GM12878 (cell line): ENCODE measurements at regions not wholly inside any gene's neighbourhood (a gene's known extent, or its start where the extent isn't known, plus 50 kb on each side); places are given as distances from the start of the nearest gene placed in this dataset.

Experiments
- BCL3 ChIP-seq: IDR thresholded peaks from 2 replicates; pipeline ENCODE4 v1.6.1; 2011; ENCODE audit warnings: borderline replicate concordance, low read depth, mild to moderate bottlenecking, moderate library complexity, low read length; ENCODE audit not compliant: insufficient read depth, poor library complexity, severe bottlenecking
- JUND ChIP-seq: IDR thresholded peaks from 2 replicates; pipeline ENCODE4 v1.6.1; 2012; ENCODE audit warnings: low read depth, mild to moderate bottlenecking, low read length, improper control_type of control experiment, moderate library complexity
- KLF5 ChIP-seq: fragments of 450-650 bp; IDR thresholded peaks from 2 replicates; pipeline ENCODE4 v1.6.1; 2014; ENCODE audit warnings: mild to moderate bottlenecking; ENCODE audit not compliant: partially characterized antibody
- NKRF ChIP-seq: fragments of 450-650 bp; conservative IDR thresholded peaks from 2 replicates; pipeline ENCODE4 v1.6.1; 2017; ENCODE audit warnings: mild to moderate bottlenecking, moderate library complexity
- SMAD5 ChIP-seq: IDR thresholded peaks from 2 replicates; pipeline ENCODE4 v1.6.1; 2016; ENCODE audit warnings: antibody characterized with exemption, low read depth
- ZNF384 ChIP-seq: IDR thresholded peaks from 2 replicates; pipeline ENCODE4 v1.6.1; 2012; ENCODE audit warnings: low read depth, mild to moderate bottlenecking, low read length, improper control_type of control experiment, borderline replicate concordance
- TF ChIP-seq, protein P1 (sequence below): IDR thresholded peaks from 2 replicates; pipeline ENCODE4 v1.6.1; 2012; ENCODE audit warnings: improper control_type of control experiment, low read depth, low read length; ENCODE audit not compliant: insufficient replicate concordance
- TF ChIP-seq, protein P2 (sequence below): IDR thresholded peaks from 2 replicates; pipeline ENCODE4 v1.6.1; 2012; ENCODE audit warnings: low read depth, low read length, improper control_type of control experiment

DNA sequence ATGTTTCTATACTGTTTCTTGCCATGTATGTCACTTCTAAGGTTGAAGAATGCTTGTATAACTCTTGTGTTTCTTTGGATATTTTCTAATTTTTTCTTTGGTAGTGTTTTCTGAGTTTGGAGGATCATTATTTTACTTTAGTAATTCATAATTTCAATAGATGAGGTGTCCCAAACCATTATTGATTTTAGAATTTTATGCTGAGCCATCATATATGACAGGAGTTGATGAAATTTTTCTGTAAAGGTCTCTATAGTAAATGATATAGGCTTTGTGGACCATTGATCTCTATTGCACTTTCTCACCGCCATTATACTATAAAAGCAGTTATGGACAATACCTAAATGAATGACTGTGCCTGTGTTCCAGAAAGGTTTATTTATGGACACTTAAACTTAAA is 183.3 kb upstream of the PPP1R3A start (continued):
- TF ChIP-seq, protein P1, sequence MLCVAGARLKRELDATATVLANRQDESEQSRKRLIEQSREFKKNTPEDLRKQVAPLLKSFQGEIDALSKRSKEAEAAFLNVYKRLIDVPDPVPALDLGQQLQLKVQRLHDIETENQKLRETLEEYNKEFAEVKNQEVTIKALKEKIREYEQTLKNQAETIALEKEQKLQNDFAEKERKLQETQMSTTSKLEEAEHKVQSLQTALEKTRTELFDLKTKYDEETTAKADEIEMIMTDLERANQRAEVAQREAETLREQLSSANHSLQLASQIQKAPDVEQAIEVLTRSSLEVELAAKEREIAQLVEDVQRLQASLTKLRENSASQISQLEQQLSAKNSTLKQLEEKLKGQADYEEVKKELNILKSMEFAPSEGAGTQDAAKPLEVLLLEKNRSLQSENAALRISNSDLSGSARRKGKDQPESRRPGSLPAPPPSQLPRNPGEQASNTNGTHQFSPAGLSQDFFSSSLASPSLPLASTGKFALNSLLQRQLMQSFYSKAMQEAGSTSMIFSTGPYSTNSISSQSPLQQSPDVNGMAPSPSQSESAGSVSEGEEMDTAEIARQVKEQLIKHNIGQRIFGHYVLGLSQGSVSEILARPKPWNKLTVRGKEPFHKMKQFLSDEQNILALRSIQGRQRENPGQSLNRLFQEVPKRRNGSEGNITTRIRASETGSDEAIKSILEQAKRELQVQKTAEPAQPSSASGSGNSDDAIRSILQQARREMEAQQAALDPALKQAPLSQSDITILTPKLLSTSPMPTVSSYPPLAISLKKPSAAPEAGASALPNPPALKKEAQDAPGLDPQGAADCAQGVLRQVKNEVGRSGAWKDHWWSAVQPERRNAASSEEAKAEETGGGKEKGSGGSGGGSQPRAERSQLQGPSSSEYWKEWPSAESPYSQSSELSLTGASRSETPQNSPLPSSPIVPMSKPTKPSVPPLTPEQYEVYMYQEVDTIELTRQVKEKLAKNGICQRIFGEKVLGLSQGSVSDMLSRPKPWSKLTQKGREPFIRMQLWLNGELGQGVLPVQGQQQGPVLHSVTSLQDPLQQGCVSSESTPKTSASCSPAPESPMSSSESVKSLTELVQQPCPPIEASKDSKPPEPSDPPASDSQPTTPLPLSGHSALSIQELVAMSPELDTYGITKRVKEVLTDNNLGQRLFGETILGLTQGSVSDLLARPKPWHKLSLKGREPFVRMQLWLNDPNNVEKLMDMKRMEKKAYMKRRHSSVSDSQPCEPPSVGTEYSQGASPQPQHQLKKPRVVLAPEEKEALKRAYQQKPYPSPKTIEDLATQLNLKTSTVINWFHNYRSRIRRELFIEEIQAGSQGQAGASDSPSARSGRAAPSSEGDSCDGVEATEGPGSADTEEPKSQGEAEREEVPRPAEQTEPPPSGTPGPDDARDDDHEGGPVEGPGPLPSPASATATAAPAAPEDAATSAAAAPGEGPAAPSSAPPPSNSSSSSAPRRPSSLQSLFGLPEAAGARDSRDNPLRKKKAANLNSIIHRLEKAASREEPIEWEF, result no peak
- no peak for TF ChIP-seq KLF5
- no peak for TF ChIP-seq JUND
- TF ChIP-seq BCL3, result no peak
- TF ChIP-seq ZNF384, result no peak
- TF ChIP-seq, protein P2, sequence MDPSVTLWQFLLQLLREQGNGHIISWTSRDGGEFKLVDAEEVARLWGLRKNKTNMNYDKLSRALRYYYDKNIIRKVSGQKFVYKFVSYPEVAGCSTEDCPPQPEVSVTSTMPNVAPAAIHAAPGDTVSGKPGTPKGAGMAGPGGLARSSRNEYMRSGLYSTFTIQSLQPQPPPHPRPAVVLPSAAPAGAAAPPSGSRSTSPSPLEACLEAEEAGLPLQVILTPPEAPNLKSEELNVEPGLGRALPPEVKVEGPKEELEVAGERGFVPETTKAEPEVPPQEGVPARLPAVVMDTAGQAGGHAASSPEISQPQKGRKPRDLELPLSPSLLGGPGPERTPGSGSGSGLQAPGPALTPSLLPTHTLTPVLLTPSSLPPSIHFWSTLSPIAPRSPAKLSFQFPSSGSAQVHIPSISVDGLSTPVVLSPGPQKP, result no peak
- no peak for TF ChIP-seq NKRF
- no peak for TF ChIP-seq SMAD5
